ENCODE measurements at regions not wholly inside any gene's neighbourhood (a gene's known extent, or its start where the extent isn't known, plus 50 kb on each side); places are given as distances from the start of the nearest gene placed in this dataset.

- TF ChIP-seq POLR2A (IDR thresholded peaks at IDR 0.05; ENCODE audit: low read depth, low read length) (no peak), POLR2AphosphoS5 (IDR thresholded peaks at IDR 0.05; ENCODE audit: low read depth, low read length) (no peak)
These were observed 205.3 kb upstream of the SULF2 start for GRCh38 chr20:47990507-47991150.
